ENCODE measurements at regions not wholly inside any gene's neighbourhood (a gene's known extent, or its start where the extent isn't known, plus 50 kb on each side); places are given as distances from the start of the nearest gene placed in this dataset.

DNA sequence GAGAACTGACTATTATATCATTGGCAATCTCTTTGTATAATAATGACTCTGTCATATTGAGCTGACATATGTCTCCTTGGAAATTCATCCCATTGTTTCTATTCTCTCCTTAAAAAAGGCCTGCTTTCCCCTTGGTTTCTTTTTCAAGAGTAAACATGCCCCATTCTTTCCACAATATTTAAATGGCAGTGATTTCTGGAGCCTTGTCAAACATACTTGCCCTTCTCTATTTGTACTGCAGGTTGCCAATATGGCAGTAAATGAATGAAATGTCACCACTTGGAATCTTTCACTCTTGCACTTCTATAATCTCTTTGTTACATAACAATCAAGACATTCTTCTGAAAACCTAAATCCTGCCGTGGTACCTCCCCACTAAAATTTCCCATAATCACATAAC is 1265.1 kb upstream of the CDH8 start:
- TF ChIP-seq, protein P1, sequence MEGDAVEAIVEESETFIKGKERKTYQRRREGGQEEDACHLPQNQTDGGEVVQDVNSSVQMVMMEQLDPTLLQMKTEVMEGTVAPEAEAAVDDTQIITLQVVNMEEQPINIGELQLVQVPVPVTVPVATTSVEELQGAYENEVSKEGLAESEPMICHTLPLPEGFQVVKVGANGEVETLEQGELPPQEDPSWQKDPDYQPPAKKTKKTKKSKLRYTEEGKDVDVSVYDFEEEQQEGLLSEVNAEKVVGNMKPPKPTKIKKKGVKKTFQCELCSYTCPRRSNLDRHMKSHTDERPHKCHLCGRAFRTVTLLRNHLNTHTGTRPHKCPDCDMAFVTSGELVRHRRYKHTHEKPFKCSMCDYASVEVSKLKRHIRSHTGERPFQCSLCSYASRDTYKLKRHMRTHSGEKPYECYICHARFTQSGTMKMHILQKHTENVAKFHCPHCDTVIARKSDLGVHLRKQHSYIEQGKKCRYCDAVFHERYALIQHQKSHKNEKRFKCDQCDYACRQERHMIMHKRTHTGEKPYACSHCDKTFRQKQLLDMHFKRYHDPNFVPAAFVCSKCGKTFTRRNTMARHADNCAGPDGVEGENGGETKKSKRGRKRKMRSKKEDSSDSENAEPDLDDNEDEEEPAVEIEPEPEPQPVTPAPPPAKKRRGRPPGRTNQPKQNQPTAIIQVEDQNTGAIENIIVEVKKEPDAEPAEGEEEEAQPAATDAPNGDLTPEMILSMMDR (IDR thresholded peaks at IDR 0.05; ENCODE audit: low read depth, low read length, poor library complexity, severe bottlenecking): no peak
- no peak for TF ChIP-seq EZH2phosphoT487 (IDR thresholded peaks at IDR 0.05; ENCODE audit: borderline replicate concordance, low read length)

Data from DOHH2 (cell line).